ENCODE measurements at regions not wholly inside any gene's neighbourhood (a gene's known extent, or its start where the extent isn't known, plus 50 kb on each side); places are given as distances from the start of the nearest gene placed in this dataset.

DNA sequence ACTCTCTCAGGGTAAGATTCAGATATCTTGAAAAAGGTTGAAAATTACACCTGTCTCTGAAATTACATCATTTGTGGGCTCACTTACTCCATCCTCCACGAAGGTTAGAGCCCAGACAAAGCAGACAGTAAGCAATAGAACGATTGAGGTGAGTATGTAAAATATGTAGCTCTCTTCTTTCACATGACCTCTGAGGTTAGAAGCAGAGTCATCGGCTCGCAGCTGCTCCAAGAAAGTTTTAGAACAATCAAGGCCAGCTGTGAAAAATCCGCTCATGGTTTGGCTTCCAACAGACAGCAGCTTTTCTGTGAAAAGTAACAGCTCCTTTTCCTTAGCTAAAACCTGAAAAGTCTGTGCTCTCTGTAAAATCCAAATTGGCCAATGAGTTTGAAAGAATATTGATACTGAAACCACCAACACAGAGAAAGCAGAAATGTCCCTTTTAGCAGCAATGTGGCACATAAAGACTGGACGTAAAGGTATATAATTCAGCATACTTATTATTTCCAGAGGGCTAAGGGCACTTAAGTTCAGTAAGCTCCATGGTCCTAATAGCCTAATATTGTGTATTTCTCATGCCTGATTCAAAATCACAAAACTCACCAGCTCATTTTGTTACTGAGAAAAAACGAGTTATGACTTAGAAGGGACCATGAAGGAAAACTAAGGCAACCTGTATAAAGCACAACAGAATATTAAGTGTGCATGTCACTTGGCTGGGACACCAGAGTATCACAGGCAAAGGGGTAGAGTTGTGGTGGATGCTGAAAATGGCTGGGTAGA lies 78.2 kb downstream of the FAM76B start:
- Mint-ChIP-seq H3K9me3 (no peaks in the 10 kb centered on the region), H3K4me1 (no peaks in the 10 kb centered on the region), H3K4me3 (no peak overlapping the region), H3K27ac (no peak overlapping the region), H3K36me3 (no peaks in the 10 kb centered on the region), H3K27me3 (ENCODE audit: low read depth in 2 of 2) (peaks cover 18 to 19% of the 10 kb centered on the region in 2 donors)
- no peak overlapping the region for H3K4me3 ChIP-seq (ENCODE audit: low read length)
- 74% methylated on average over 6 of the region's 7 CpGs for WGBS (ENCODE audit: insufficient coverage)
- H3K4me1 ChIP-seq (ENCODE audit: control insufficient read depth, insufficient read depth, low read length), result no peaks in the 10 kb centered on the region
- DNase-seq (no peak), ATAC-seq (no peak)
- no peaks in the 10 kb centered on the region for H3K36me3 ChIP-seq (ENCODE audit: control insufficient read depth, insufficient read depth, low read length)
- no peaks in the 10 kb centered on the region for H3K27me3 ChIP-seq (ENCODE audit: control insufficient read depth, insufficient read depth, low read length)
- TF ChIP-seq, protein P1, sequence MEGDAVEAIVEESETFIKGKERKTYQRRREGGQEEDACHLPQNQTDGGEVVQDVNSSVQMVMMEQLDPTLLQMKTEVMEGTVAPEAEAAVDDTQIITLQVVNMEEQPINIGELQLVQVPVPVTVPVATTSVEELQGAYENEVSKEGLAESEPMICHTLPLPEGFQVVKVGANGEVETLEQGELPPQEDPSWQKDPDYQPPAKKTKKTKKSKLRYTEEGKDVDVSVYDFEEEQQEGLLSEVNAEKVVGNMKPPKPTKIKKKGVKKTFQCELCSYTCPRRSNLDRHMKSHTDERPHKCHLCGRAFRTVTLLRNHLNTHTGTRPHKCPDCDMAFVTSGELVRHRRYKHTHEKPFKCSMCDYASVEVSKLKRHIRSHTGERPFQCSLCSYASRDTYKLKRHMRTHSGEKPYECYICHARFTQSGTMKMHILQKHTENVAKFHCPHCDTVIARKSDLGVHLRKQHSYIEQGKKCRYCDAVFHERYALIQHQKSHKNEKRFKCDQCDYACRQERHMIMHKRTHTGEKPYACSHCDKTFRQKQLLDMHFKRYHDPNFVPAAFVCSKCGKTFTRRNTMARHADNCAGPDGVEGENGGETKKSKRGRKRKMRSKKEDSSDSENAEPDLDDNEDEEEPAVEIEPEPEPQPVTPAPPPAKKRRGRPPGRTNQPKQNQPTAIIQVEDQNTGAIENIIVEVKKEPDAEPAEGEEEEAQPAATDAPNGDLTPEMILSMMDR (IDR thresholded peaks at IDR 0.05), result no peak
- H3K27ac ChIP-seq (ENCODE audit: low read length), result no peak overlapping the region
- intact Hi-C loops (cut with micrococcal nuclease), result no loop called here
- no peaks in the 10 kb centered on the region for H3K9me3 ChIP-seq (ENCODE audit: control insufficient read depth, insufficient read depth, low read length)

DNA sequence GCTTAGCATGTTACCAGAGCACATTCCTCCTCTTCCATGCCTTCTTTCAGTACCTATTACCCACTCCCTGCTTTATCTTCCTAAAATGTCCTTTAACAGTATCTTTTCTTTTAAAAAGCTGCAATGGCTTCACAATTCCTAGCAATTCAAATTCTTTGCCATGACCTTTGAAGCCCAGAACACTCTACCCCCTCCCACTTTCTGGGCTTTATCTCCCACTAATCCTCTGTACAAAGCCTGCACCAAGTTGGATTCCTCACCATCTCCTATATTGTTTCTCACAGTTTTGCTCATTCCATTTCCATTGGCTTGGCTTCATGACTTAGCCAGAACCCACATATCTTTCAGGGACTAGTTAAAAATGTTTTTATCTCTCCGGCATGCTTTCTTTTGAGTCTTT lies 80.9 kb downstream of the FAM76B start:
- H3K27me3 Mint-ChIP-seq (ENCODE audit: low read depth in 2 of 2), result peaks cover 10 to 19% of the 10 kb centered on the region in 2 donors
- no peaks in the 10 kb centered on the region for H3K9me3 Mint-ChIP-seq
- H3K4me1 Mint-ChIP-seq, result no peaks in the 10 kb centered on the region
- intact Hi-C loops (cut with micrococcal nuclease), result loop anchor here (5.0 to 10.0 kb wide), 2 partner anchors 194 to 1086 kb away; no protein-coding TSS in a partner anchor
- no peak overlapping the region for H3K27ac Mint-ChIP-seq
- ATAC-seq (no peak), DNase-seq (no peak)
- no peaks in the 10 kb centered on the region for H3K36me3 Mint-ChIP-seq
- TF ChIP-seq, protein P1 (IDR thresholded peaks at IDR 0.05), result no peak
- no peak overlapping the region for H3K4me3 Mint-ChIP-seq
- H3K4me1 ChIP-seq (ENCODE audit: control insufficient read depth, insufficient read depth, low read length), result peaks cover 3% of the 10 kb centered on the region
- H3K36me3 ChIP-seq (ENCODE audit: control insufficient read depth, insufficient read depth, low read length), result no peaks in the 10 kb centered on the region
- no peaks in the 10 kb centered on the region for H3K9me3 ChIP-seq (ENCODE audit: control insufficient read depth, insufficient read depth, low read length)
- H3K27ac ChIP-seq (ENCODE audit: low read length), result no peak overlapping the region
- no peaks in the 10 kb centered on the region for H3K27me3 ChIP-seq (ENCODE audit: control insufficient read depth, insufficient read depth, low read length)
- WGBS (ENCODE audit: insufficient coverage), result no CpG with 5 or more reads among the region's 1 CpG
- no peak overlapping the region for H3K4me3 ChIP-seq (ENCODE audit: low read length)

DNA sequence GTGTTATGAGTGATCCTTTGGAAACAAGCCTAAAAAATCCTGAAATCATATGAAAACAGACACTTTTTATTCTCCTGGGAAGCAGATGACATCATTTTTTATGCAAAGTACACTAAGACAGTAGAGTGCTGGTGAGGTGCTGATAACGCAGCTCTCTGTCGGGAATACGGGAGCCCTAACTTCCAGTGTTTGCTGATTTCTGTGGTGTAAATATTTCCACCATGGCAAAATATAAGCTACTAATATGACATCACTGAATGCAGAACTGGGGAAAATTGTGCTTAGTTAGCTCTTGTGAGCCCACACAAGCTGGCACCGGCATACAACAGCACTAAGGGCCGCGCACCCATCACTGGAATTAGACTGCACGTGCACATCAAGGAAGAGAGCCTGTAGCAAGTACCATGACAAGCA lies 82.6 kb downstream of the FAM76B start:
- Mint-ChIP-seq H3K4me1 (no peaks in the 10 kb centered on the region), H3K27me3 (ENCODE audit: low read depth in 2 of 2) (peaks cover 10 to 17% of the 10 kb centered on the region in 2 donors), H3K27ac (no peak overlapping the region), H3K9me3 (no peaks in the 10 kb centered on the region), H3K36me3 (no peaks in the 10 kb centered on the region), H3K4me3 (no peak overlapping the region)
- intact Hi-C loops (cut with micrococcal nuclease), result loop anchor here (5.0 to 10.0 kb wide), 2 partner anchors 192 to 1085 kb away; no protein-coding TSS in a partner anchor
- H3K27ac ChIP-seq (ENCODE audit: low read length), result no peak overlapping the region
- no peak overlapping the region for H3K4me3 ChIP-seq (ENCODE audit: low read length)
- no peaks in the 10 kb centered on the region for H3K27me3 ChIP-seq (ENCODE audit: control insufficient read depth, insufficient read depth, low read length)
- TF ChIP-seq, protein P1 (IDR thresholded peaks at IDR 0.05), result no peak
- DNase-seq (no peak), ATAC-seq (no peak)
- H3K4me1 ChIP-seq (ENCODE audit: control insufficient read depth, insufficient read depth, low read length), result peaks cover 3% of the 10 kb centered on the region
- no peaks in the 10 kb centered on the region for H3K36me3 ChIP-seq (ENCODE audit: control insufficient read depth, insufficient read depth, low read length)
- H3K9me3 ChIP-seq (ENCODE audit: control insufficient read depth, insufficient read depth, low read length), result no peaks in the 10 kb centered on the region
- WGBS (ENCODE audit: insufficient coverage), result 88% methylated on average over 7 of the region's 7 CpGs
